ENCODE measurements at regions not wholly inside any gene's neighbourhood (a gene's known extent, or its start where the extent isn't known, plus 50 kb on each side); places are given as distances from the start of the nearest gene placed in this dataset.

DNA sequence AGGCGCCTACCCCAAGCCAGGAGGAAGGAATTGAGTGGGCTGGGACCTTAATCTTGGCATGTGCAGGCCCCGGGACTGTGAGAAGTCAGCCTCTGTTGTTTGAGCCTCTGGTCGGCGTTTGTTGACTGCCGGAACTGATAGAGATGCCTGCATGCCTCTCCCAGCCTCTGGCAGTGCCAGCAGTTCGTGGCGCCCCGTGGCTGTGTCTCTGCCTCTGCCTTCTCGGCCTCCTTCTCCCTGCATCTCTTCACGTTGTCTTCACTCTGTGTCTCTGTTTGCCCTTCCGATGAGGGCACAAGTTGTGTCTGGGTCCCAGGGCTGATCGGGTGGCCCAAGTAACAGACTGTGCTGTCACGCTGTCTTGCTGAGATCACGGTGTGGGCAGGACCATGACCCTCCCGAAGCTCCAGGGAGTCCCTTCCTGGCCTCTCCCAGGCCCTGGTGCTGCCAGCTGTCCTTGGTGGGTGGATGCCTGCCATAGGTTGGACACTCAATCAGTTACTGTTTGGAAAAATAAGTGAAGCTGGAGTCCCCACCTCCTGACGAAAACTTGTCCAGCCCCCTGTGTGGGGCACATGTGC lies 133.5 kb upstream of the LPCAT1 start:
- TF ChIP-seq, protein P1, sequence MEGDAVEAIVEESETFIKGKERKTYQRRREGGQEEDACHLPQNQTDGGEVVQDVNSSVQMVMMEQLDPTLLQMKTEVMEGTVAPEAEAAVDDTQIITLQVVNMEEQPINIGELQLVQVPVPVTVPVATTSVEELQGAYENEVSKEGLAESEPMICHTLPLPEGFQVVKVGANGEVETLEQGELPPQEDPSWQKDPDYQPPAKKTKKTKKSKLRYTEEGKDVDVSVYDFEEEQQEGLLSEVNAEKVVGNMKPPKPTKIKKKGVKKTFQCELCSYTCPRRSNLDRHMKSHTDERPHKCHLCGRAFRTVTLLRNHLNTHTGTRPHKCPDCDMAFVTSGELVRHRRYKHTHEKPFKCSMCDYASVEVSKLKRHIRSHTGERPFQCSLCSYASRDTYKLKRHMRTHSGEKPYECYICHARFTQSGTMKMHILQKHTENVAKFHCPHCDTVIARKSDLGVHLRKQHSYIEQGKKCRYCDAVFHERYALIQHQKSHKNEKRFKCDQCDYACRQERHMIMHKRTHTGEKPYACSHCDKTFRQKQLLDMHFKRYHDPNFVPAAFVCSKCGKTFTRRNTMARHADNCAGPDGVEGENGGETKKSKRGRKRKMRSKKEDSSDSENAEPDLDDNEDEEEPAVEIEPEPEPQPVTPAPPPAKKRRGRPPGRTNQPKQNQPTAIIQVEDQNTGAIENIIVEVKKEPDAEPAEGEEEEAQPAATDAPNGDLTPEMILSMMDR (conservative IDR thresholded peaks at IDR 0.05), result no peak
- TF ChIP-seq EZH2 (IDR thresholded peaks at IDR 0.05; ENCODE audit: low read depth), result no peak

Data from PC-9 (cell line).